ENCODE measurements at regions not wholly inside any gene's neighbourhood (a gene's known extent, or its start where the extent isn't known, plus 50 kb on each side); places are given as distances from the start of the nearest gene placed in this dataset.

DNA sequence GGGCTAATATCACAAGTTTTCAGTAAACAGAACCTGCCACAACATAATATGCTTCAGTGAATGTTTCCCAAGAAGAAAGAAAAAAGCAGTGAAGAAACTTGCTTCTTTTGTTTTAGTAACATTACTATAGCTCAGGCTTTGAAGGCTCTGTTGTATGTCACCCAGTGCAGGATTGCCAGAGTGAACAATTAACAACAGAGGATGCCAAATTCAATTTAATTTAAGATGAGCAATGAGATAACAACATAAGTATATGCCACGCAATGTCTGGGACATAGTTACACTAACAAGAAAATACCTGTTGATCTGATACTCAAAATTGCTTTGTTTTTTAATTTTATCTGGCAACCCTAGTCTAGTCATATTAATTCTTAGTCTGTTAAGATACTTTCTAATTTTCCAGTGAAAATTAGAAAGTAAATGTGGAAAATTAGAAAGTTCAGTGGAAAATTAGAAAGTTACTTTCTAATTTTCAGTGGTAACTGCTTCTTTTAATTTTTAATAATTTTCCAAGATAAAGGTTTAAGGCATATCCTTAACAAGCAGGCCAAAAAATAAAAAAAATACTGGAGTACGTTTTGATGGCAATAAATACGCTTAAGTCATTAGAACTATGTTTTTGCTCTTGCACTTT lies 336.3 kb downstream of the SLITRK6 start:
- CTCF ChIA-PET, result no interaction called here
- H2BK15ac ChIP-seq (ENCODE audit: low read depth, low read length), result no peak overlapping the region
- H2AFZ ChIP-seq (replicated peaks; ENCODE audit: low read length, poor library complexity), result no peak overlapping the region
- H3K23ac ChIP-seq (ENCODE audit: low read depth, low read length), result no peak overlapping the region
- in situ Hi-C loops (cut with MboI; ENCODE audit: low sequenced_read_pairs) (no loop called here), dilution Hi-C loops (cut with HindIII; ENCODE audit: low sequenced_read_pairs, unreplicated experiment) (no loop called here), intact Hi-C loops (cut with micrococcal nuclease) (no loop called here)
- ATAC-seq (ENCODE audit: low read depth), result no peak
- no peak overlapping the region for H3K56ac ChIP-seq (ENCODE audit: extremely low read depth, insufficient read depth, low read length)
- H2BK20ac ChIP-seq (ENCODE audit: low read depth, low read length), result no peak overlapping the region
- no peak overlapping the region for H3K14ac ChIP-seq (replicated peaks; ENCODE audit: low read depth, low read length)
- WGBS, 2 experiments (ENCODE audit: extremely low coverage in 2 of 2, insufficient read length in 1 of 2), result no CpG with 5 or more reads among the region's 3 CpGs
- no peaks in the 10 kb centered on the region for H3K36me3 ChIP-seq (ENCODE audit: control insufficient read depth, insufficient read depth, low read length)
- BruUV-seq (replicated peaks), result no TSS peak
- no peak overlapping the region for H4K91ac ChIP-seq (ENCODE audit: insufficient read depth, low read depth, low read length)
- H3K4ac ChIP-seq (ENCODE audit: low read depth, low read length), result no peak overlapping the region
- H3K79me1 ChIP-seq (ENCODE audit: low read depth in 1 of 2, low read length in 2 of 2), result no peaks in the 10 kb centered on the region
- H4K20me1 ChIP-seq (ENCODE audit: insufficient read depth, low read length), result no peaks in the 10 kb centered on the region
- no peak overlapping the region for H3K27ac ChIP-seq (ENCODE audit: insufficient read depth, low read length)
- H2BK120ac ChIP-seq (ENCODE audit: low read depth, low read length), result no peak overlapping the region
- no peak overlapping the region for H4K8ac ChIP-seq (ENCODE audit: low read depth in 2 of 2, low read length in 2 of 2)
- no peak overlapping the region for H2AK5ac ChIP-seq (ENCODE audit: low read depth, low read length)
- DNase-seq, result no peak
- H3K4me1 ChIP-seq (ENCODE audit: control insufficient read depth, insufficient read depth, low read length), result no peaks in the 10 kb centered on the region
- H2AK9ac ChIP-seq (replicated peaks; ENCODE audit: low read depth, low read length, poor library complexity), result no peak overlapping the region
- no peaks in the 10 kb centered on the region for H3K27me3 ChIP-seq (ENCODE audit: control insufficient read depth, insufficient read depth, low read length)
- H3K4me2 ChIP-seq (ENCODE audit: low read depth, low read length), result no peak overlapping the region
- no peak overlapping the region for H3K18ac ChIP-seq (ENCODE audit: low read depth, low read length)
- peaks cover under 1% of the 10 kb centered on the region; the same call in 1 of the 2 replicates for H3K9me3 ChIP-seq (ENCODE audit: control insufficient read depth, insufficient read depth, low read length)
- H3K9me1 ChIP-seq (ENCODE audit: insufficient read depth, low read length), result no peaks in the 10 kb centered on the region
- no peak overlapping the region for H2BK5ac ChIP-seq (ENCODE audit: low read depth, low read length, poor library complexity, severe bottlenecking)
- POLR2A ChIA-PET (ENCODE audit: unreplicated experiment), result no interaction called here
- H3K9ac ChIP-seq (ENCODE audit: low read depth, low read length), result no peak overlapping the region
- H3K4me3 ChIP-seq (ENCODE audit: insufficient read depth, low read depth, low read length), result no peak overlapping the region
- no peak for TF ChIP-seq CHD1 (IDR thresholded peaks at IDR 0.05; ENCODE audit: low read depth, low read length)
- TF ChIP-seq MXI1 (IDR thresholded peaks at IDR 0.05; ENCODE audit: borderline replicate concordance, low read depth, low read length), result no peak
- TF ChIP-seq CTCF (conservative IDR thresholded peaks at IDR 0.05; ENCODE audit: low read depth, low read length), result no peak
- TF ChIP-seq POLR2A (IDR thresholded peaks at IDR 0.05; ENCODE audit: low read depth, low read length), result no peak
- TF ChIP-seq FOS (IDR thresholded peaks at IDR 0.05; ENCODE audit: low read depth, low read length), result no peak
- TF ChIP-seq, protein P1, sequence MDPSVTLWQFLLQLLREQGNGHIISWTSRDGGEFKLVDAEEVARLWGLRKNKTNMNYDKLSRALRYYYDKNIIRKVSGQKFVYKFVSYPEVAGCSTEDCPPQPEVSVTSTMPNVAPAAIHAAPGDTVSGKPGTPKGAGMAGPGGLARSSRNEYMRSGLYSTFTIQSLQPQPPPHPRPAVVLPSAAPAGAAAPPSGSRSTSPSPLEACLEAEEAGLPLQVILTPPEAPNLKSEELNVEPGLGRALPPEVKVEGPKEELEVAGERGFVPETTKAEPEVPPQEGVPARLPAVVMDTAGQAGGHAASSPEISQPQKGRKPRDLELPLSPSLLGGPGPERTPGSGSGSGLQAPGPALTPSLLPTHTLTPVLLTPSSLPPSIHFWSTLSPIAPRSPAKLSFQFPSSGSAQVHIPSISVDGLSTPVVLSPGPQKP (IDR thresholded peaks at IDR 0.05; ENCODE audit: borderline replicate concordance, low read depth, low read length), result no peak
- no peak for TF ChIP-seq MAFK (IDR thresholded peaks at IDR 0.05; ENCODE audit: low read depth, low read length)
- TF ChIP-seq CEBPB (IDR thresholded peaks at IDR 0.05; ENCODE audit: low read depth, low read length), result no peak
- TF ChIP-seq RCOR1 (IDR thresholded peaks at IDR 0.05; ENCODE audit: insufficient replicate concordance, low read length), result no peak
- no peak for TF ChIP-seq MAZ (IDR thresholded peaks at IDR 0.05; ENCODE audit: borderline replicate concordance, low read depth, low read length)
- TF ChIP-seq, protein P2, sequence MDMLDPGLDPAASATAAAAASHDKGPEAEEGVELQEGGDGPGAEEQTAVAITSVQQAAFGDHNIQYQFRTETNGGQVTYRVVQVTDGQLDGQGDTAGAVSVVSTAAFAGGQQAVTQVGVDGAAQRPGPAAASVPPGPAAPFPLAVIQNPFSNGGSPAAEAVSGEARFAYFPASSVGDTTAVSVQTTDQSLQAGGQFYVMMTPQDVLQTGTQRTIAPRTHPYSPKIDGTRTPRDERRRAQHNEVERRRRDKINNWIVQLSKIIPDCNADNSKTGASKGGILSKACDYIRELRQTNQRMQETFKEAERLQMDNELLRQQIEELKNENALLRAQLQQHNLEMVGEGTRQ (IDR thresholded peaks at IDR 0.05; ENCODE audit: low read depth, low read length), result no peak
- no peak for TF ChIP-seq BHLHE40 (IDR thresholded peaks at IDR 0.05; ENCODE audit: low read depth, low read length)
- H4K5ac ChIP-seq (ENCODE audit: low read depth, low read length), result no peak overlapping the region

Measured in IMR-90 (cell line).